BE2C (cell line): ENCODE measurements at regions not wholly inside any gene's neighbourhood (a gene's known extent, or its start where the extent isn't known, plus 50 kb on each side); places are given as distances from the start of the nearest gene placed in this dataset.

Experiments used
- DNase-seq: peaks from one replicate; pipeline ENCODE4 v3.0.0-alpha.2; 2020
- H3K27me3 ChIP-seq: fragments of 250-450 bp; sonication (Bioruptor Pico); 2 replicates; pipeline ENCODE4 v1.5.1; 2020; ENCODE audit warnings: mild to moderate bottlenecking
- H3K36me3 ChIP-seq: fragments of 250-450 bp; sonication (Bioruptor Pico); 2 replicates; pipeline ENCODE4 v1.5.1; 2020; ENCODE audit warnings: mild to moderate bottlenecking
- H3K4me1 ChIP-seq: fragments of 250-450 bp; sonication (Bioruptor Pico); 2 replicates; pipeline ENCODE4 v1.5.1; 2020
- H3K4me3 ChIP-seq: 2 replicates; pipeline ENCODE4 v1.5.1; 2011; ENCODE audit warnings: low read depth, low read length
- H3K9me3 ChIP-seq: fragments of 250-450 bp; sonication (Bioruptor Pico); 2 replicates; pipeline ENCODE4 v1.5.1; 2020
- TF ChIP-seq, protein P1 (sequence below): IDR thresholded peaks from 2 replicates; pipeline ENCODE4 v1.5.1; 2012; ENCODE audit warnings: mild to moderate bottlenecking, low read depth, low read length

DNA sequence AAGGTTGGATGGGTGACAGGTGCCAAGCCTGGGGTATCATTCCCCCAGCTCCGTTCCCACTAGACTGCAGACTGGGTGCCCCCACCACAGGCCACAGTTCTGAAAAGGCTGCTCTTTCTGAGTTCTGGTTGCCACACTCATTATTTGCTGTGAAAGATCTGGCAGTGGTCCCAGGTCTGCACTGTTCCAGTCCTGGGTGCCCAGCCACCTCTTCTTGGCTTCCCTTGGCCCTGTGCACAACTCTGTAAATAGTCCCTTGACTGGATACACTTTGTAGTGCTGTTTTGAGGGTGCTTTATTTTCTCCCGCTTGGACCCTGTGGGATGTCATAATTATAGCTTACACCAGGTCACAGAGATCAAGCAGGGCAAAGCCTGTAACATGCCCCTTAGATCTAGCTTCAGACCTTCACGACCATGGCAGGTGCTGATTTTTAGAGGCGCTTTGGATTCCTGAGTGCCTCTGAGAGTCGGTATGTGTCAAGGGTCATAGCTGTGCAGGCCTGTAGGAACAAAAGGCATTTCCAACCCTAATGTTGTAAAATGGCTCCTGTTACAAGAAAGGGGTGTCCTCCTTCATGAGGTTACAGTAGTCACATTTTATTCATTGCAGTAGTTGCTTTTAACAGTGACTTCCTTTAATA lies 344.9 kb downstream of the ICE1 start:
- H3K36me3 ChIP-seq: no peaks in the 10 kb centered on the region
- H3K4me3 ChIP-seq: no peak overlapping the region
- no peaks in the 10 kb centered on the region for H3K27me3 ChIP-seq
- TF ChIP-seq, protein P1, sequence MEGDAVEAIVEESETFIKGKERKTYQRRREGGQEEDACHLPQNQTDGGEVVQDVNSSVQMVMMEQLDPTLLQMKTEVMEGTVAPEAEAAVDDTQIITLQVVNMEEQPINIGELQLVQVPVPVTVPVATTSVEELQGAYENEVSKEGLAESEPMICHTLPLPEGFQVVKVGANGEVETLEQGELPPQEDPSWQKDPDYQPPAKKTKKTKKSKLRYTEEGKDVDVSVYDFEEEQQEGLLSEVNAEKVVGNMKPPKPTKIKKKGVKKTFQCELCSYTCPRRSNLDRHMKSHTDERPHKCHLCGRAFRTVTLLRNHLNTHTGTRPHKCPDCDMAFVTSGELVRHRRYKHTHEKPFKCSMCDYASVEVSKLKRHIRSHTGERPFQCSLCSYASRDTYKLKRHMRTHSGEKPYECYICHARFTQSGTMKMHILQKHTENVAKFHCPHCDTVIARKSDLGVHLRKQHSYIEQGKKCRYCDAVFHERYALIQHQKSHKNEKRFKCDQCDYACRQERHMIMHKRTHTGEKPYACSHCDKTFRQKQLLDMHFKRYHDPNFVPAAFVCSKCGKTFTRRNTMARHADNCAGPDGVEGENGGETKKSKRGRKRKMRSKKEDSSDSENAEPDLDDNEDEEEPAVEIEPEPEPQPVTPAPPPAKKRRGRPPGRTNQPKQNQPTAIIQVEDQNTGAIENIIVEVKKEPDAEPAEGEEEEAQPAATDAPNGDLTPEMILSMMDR: no peak
- peaks cover 18% of the 10 kb centered on the region for H3K4me1 ChIP-seq
- H3K9me3 ChIP-seq: no peaks in the 10 kb centered on the region
- peak; percentile 39 for DNase-seq

DNA sequence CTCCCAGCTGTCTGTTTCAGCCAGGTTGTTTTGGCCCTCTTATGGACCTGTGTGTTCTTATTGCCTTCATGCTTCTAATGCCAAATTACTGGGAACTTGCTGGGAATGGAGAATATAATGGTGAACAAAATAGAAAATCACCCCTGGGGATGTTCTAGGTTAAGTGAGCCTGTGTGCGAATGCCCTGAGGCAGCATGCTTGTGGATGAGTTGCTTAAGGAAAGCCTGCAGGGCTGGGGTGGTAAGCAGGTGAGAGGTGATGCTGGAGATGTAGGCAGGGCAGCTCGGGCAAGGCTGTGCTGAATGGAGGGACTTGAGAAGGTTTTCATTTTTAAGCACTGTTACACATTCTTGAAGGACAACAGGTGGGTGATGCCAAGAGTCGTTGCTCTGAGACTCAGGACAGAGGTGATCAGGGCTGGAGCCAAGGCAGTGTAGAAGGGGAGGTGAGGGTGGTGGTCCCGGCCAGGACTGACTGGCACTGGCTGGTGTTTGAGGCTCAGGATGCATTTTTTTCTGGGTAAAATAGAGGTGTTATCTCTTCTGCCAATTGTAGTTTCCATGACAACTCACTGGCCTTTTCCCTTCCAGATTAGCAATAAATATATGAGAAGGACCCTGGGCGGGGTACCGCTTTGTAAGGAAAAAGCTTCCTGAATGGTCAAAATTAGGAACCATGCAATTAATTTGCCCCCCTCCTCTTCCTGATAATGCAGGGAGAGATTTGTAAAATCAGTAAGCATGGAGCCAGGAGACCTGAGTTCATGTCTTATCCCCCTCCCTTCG lies 342.8 kb downstream of the ICE1 start:
- no peak for DNase-seq
- TF ChIP-seq, protein P1: no peak
- H3K4me1 ChIP-seq: peaks cover 18% of the 10 kb centered on the region
- H3K9me3 ChIP-seq: no peaks in the 10 kb centered on the region
- H3K36me3 ChIP-seq: no peaks in the 10 kb centered on the region
- no peak overlapping the region for H3K4me3 ChIP-seq
- H3K27me3 ChIP-seq: no peaks in the 10 kb centered on the region

DNA sequence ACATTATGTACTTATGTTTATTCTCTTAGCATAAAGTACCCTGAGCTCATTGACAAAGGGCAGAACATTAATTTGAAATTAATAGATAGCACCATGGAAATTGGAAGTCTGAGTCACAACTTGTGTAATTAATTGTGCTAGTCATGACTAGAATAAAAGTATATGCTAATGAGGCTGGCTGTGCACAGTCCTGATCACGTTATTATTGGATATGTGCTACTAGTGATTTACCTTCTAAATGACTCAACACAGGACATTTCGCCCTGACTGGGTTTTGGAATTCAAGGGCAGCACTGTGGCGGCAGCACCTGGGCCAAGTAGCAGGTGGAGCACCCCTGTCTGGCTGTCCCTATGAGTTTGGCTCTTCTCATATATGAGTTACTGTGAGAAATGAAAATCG lies 341.8 kb downstream of the ICE1 start:
- Histone ChIP-seq H3K27me3 (no peaks in the 10 kb centered on the region), H3K4me3 (no peak overlapping the region), H3K9me3 (no peaks in the 10 kb centered on the region), H3K36me3 (no peaks in the 10 kb centered on the region), H3K4me1 (peaks cover 18% of the 10 kb centered on the region)
- TF ChIP-seq, protein P1: no peak
- no peak for DNase-seq

DNA sequence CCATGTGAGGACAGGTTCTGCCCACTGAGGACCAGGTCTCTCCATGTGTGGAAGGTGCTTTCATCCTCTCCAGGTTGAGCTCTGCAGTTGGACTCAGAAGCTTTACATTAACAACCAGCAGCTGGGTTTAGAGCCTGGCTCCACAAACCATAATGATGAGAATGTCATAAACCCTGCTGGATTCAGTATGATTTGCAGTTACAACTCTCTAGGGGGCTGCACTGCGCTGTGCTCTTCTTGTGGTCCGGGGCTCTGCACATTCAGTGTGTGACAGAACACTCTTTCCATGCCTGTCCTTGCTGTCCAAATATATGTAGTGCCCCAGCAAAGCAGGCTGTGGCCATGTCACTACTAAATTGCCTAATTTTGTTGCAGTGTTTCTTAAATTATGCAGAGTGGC lies 334.3 kb downstream of the ICE1 start:
- H3K4me3 ChIP-seq: no peak overlapping the region
- no peaks in the 10 kb centered on the region for H3K27me3 ChIP-seq
- no peaks in the 10 kb centered on the region for H3K36me3 ChIP-seq
- DNase-seq: peak; percentile 17
- no peaks in the 10 kb centered on the region for H3K9me3 ChIP-seq
- TF ChIP-seq, protein P1: no peak; the same call in 1 of the 2 replicates
- H3K4me1 ChIP-seq: no peaks in the 10 kb centered on the region

DNA sequence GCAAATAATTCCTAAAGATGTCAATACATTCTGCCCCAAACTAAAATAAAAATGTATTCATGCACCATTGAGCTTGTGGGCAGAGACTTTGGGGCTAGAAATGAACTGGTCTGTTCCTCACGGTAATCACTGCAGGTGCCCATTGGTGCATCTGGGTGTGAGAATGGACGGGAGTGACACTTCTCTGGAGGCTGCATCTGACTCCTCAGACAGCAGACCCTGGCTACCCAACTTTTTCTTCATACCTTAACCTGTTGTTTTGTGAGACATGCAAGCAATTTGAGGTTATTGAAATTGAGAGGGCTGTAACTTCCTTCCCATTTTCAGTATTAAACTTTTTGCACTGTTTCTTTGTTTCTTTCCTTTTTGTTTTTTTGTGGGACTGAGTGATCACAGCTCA lies 333.4 kb downstream of the ICE1 start:
- no peaks in the 10 kb centered on the region for H3K27me3 ChIP-seq
- no peaks in the 10 kb centered on the region for H3K36me3 ChIP-seq
- H3K9me3 ChIP-seq: no peaks in the 10 kb centered on the region
- TF ChIP-seq, protein P1: no peak
- no peaks in the 10 kb centered on the region for H3K4me1 ChIP-seq
- no peak overlapping the region for H3K4me3 ChIP-seq
- no peak for DNase-seq

DNA sequence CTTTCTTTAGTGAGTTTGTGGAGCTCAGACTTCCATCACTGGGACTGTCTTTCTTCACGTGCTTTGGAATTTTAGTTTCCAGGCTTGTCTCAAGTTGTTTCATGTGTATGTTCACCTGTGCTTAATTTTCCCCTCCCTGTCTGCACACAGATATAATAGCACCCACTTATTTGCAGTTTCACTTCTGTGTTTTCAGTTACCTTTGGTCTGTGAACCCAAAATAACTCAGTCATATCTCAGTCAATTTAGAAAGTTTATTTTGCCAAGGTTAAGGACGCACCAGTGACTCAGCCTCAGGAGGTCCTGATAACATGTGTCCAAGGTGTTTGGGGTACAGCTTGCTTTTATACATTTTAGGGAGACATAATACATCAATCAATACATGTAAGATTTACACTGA lies 330.4 kb downstream of the ICE1 start:
- no peaks in the 10 kb centered on the region for H3K36me3 ChIP-seq
- no peaks in the 10 kb centered on the region for H3K9me3 ChIP-seq
- H3K4me1 ChIP-seq: no peaks in the 10 kb centered on the region
- no peak overlapping the region for H3K4me3 ChIP-seq
- TF ChIP-seq, protein P1: no peak
- no peaks in the 10 kb centered on the region for H3K27me3 ChIP-seq
- no peak for DNase-seq
